ENCODE measurements at regions not wholly inside any gene's neighbourhood (a gene's known extent, or its start where the extent isn't known, plus 50 kb on each side); places are given as distances from the start of the nearest gene placed in this dataset.

GRCh38 chr3:175988401-175988800 lies 1129.3 kb downstream of the NAALADL2 start:
- TF ChIP-seq, protein P1, sequence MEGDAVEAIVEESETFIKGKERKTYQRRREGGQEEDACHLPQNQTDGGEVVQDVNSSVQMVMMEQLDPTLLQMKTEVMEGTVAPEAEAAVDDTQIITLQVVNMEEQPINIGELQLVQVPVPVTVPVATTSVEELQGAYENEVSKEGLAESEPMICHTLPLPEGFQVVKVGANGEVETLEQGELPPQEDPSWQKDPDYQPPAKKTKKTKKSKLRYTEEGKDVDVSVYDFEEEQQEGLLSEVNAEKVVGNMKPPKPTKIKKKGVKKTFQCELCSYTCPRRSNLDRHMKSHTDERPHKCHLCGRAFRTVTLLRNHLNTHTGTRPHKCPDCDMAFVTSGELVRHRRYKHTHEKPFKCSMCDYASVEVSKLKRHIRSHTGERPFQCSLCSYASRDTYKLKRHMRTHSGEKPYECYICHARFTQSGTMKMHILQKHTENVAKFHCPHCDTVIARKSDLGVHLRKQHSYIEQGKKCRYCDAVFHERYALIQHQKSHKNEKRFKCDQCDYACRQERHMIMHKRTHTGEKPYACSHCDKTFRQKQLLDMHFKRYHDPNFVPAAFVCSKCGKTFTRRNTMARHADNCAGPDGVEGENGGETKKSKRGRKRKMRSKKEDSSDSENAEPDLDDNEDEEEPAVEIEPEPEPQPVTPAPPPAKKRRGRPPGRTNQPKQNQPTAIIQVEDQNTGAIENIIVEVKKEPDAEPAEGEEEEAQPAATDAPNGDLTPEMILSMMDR (conservative IDR thresholded peaks at IDR 0.05; ENCODE audit: low read depth, low read length), result no peak
- TF ChIP-seq EZH2 (IDR thresholded peaks at IDR 0.05; ENCODE audit: borderline replicate concordance, low read depth, low read length, poor library complexity, severe bottlenecking), result no peak
